ENCODE measurements at regions not wholly inside any gene's neighbourhood (a gene's known extent, or its start where the extent isn't known, plus 50 kb on each side); places are given as distances from the start of the nearest gene placed in this dataset.

DNA sequence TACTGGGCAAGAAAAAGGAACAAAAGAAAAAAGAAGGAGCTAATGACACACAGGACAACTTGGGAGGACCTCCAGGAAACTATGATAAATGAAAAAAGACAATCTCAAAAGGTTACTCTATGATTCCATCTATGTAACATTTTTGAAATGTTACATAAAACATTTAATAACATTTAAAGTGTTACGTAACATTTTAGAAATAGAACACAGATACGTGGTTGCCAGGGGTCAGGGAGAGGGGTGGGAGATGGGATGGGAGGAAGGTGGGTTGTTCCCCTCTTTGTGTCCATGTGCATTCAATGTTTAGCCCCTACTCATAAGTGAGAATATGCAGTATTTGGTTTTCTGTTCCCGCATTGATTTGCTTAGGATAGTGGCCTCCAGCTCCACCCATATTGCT lies 116.6 kb downstream of the C16orf95 start:
- TF ChIP-seq, protein P1, sequence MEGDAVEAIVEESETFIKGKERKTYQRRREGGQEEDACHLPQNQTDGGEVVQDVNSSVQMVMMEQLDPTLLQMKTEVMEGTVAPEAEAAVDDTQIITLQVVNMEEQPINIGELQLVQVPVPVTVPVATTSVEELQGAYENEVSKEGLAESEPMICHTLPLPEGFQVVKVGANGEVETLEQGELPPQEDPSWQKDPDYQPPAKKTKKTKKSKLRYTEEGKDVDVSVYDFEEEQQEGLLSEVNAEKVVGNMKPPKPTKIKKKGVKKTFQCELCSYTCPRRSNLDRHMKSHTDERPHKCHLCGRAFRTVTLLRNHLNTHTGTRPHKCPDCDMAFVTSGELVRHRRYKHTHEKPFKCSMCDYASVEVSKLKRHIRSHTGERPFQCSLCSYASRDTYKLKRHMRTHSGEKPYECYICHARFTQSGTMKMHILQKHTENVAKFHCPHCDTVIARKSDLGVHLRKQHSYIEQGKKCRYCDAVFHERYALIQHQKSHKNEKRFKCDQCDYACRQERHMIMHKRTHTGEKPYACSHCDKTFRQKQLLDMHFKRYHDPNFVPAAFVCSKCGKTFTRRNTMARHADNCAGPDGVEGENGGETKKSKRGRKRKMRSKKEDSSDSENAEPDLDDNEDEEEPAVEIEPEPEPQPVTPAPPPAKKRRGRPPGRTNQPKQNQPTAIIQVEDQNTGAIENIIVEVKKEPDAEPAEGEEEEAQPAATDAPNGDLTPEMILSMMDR (IDR thresholded peaks at IDR 0.05; ENCODE audit: poor library complexity) = no peak
- no peak for TF ChIP-seq EZH2 (IDR thresholded peaks at IDR 0.05; ENCODE audit: borderline replicate concordance)

Measured in hepatocyte (in vitro differentiated cells).